IMR-90 (cell line): ENCODE measurements at regions not wholly inside any gene's neighbourhood (a gene's known extent, or its start where the extent isn't known, plus 50 kb on each side); places are given as distances from the start of the nearest gene placed in this dataset.

Source experiments
- ATAC-seq: fragments of 200-7000 bp; cut with Tn5 transposase; 2 replicates; pipeline ENCODE4 v1.9.1; 2020; ENCODE audit warnings: low read depth, mild to moderate bottlenecking, moderate library complexity
- BruUV-seq: library from RNA; stranded (reverse); fragments of 400-500 nt; replicated peaks from 2 replicates; lab custom pipeline; 2021; lab: Mats Ljungman, UMichigan
- CTCF ChIA-PET: fragments of 300-600 bp; formaldehyde crosslinking; extraction: SDS; loops from one replicate; lab custom pipeline; 2021; ENCODE audit warnings: antibody characterized with exemption; lab: Yijun Ruan, JAX
- POLR2A ChIA-PET: fragments of 300-600 bp; sonication (Branson Sonifier 250); formaldehyde crosslinking; loops from one replicate; lab custom pipeline; 2022; ENCODE audit warnings: antibody characterized with exemption; ENCODE audit not compliant: unreplicated experiment; lab: Charles Lee
- DNase-seq: peaks from one replicate; pipeline ENCODE4 v3.0.0; 2013
- H2AFZ ChIP-seq: replicated peaks from 2 replicates; pipeline ENCODE3; 2013; ENCODE audit warnings: low read length, mild to moderate bottlenecking; ENCODE audit not compliant: poor library complexity
- H2AK5ac ChIP-seq: 2 replicates; pipeline ENCODE4 v1.6.1; 2013; ENCODE audit warnings: low read depth, low read length, inconsistent platforms
- H2AK9ac ChIP-seq: replicated peaks from 2 replicates; pipeline ENCODE3; 2013; ENCODE audit warnings: mild to moderate bottlenecking, low read depth, low read length, moderate library complexity; ENCODE audit not compliant: poor library complexity
- H2BK120ac ChIP-seq: 2 replicates; pipeline ENCODE4 v1.6.1; 2013; ENCODE audit warnings: low read depth, low read length, inconsistent platforms
- H2BK15ac ChIP-seq: 3 replicates; pipeline ENCODE4 v1.6.1; 2013; ENCODE audit warnings: low read depth, low read length, inconsistent platforms
- H2BK20ac ChIP-seq: 2 replicates; pipeline ENCODE4 v1.6.1; 2013; ENCODE audit warnings: low read depth, mild to moderate bottlenecking, inconsistent platforms, low read length, moderate library complexity
- H2BK5ac ChIP-seq: 2 replicates; pipeline ENCODE4 v1.6.1; 2013; ENCODE audit warnings: mild to moderate bottlenecking, low read depth, low read length, inconsistent platforms; ENCODE audit not compliant: poor library complexity, severe bottlenecking
- H3K14ac ChIP-seq: replicated peaks from 2 replicates; pipeline ENCODE4 v1.6.1; 2013; ENCODE audit warnings: low read depth, low read length, inconsistent platforms
- H3K18ac ChIP-seq: 2 replicates; pipeline ENCODE4 v1.6.1; 2013; ENCODE audit warnings: low read depth, low read length, control low read depth
- H3K23ac ChIP-seq: 2 replicates; pipeline ENCODE4 v1.6.1; 2013; ENCODE audit warnings: low read depth, low read length, inconsistent platforms
- H3K27ac ChIP-seq: 2 replicates; pipeline ENCODE4 v1.5.1; 2013; ENCODE audit warnings: mild to moderate bottlenecking, control low read depth, low read length; ENCODE audit not compliant: insufficient read depth
- H3K27me3 ChIP-seq: 2 replicates; pipeline ENCODE4 v1.6.1; 2013; ENCODE audit warnings: low read length; ENCODE audit not compliant: control insufficient read depth, insufficient read depth
- H3K36me3 ChIP-seq: 2 replicates; pipeline ENCODE4 v1.6.1; 2013; ENCODE audit warnings: low read length, mixed read lengths; ENCODE audit not compliant: control insufficient read depth, insufficient read depth
- H3K4ac ChIP-seq: 2 replicates; pipeline ENCODE4 v1.6.1; 2013; ENCODE audit warnings: low read depth, low read length, inconsistent platforms
- H3K4me1 ChIP-seq: 2 replicates; pipeline ENCODE4 v1.6.1; 2013; ENCODE audit warnings: low read length, mixed read lengths; ENCODE audit not compliant: control insufficient read depth, insufficient read depth
- H3K4me2 ChIP-seq: 2 replicates; pipeline ENCODE4 v1.6.1; 2013; ENCODE audit warnings: low read depth, mild to moderate bottlenecking, control low read depth, low read length, moderate library complexity
- H3K4me3 ChIP-seq: 2 replicates; pipeline ENCODE4 v1.5.1; 2013; ENCODE audit warnings: low read depth, mild to moderate bottlenecking, control low read depth, low read length, moderate library complexity; ENCODE audit not compliant: insufficient read depth
- H3K56ac ChIP-seq: 2 replicates; pipeline ENCODE4 v1.6.1; 2013; ENCODE audit warnings: low read length, inconsistent platforms; ENCODE audit not compliant: insufficient read depth; ENCODE audit errors: extremely low read depth
- H3K79me1 ChIP-seq, 2 experiments: 2 replicates each; pipeline ENCODE4 v1.6.1; 2013; ENCODE audit warnings: low read length in 2 of 2, inconsistent platforms in 1 of 2, low read depth in 1 of 2
- H3K9ac ChIP-seq: 2 replicates; pipeline ENCODE4 v1.6.1; 2013; ENCODE audit warnings: low read depth, low read length, control low read depth
- H3K9me1 ChIP-seq: 2 replicates; pipeline ENCODE4 v1.6.1; 2013; ENCODE audit warnings: low read length, inconsistent platforms; ENCODE audit not compliant: insufficient read depth
- H3K9me3 ChIP-seq: 2 replicates; pipeline ENCODE4 v1.6.1; 2013; ENCODE audit warnings: low read length; ENCODE audit not compliant: control insufficient read depth, insufficient read depth
- H4K20me1 ChIP-seq: 2 replicates; pipeline ENCODE4 v1.6.1; 2013; ENCODE audit warnings: low read length, inconsistent platforms; ENCODE audit not compliant: insufficient read depth
- H4K5ac ChIP-seq: 2 replicates; pipeline ENCODE4 v1.6.1; 2013; ENCODE audit warnings: mild to moderate bottlenecking, low read depth, low read length, control low read depth
- H4K8ac ChIP-seq, 2 experiments: 2 replicates each; pipeline ENCODE4 v1.6.1; 2013; ENCODE audit warnings: low read depth in 2 of 2, low read length in 2 of 2, control low read depth in 1 of 2, inconsistent platforms in 1 of 2
- H4K91ac ChIP-seq: 2 replicates; pipeline ENCODE4 v1.6.1; 2013; ENCODE audit warnings: low read depth, low read length, inconsistent platforms; ENCODE audit not compliant: insufficient read depth
- BHLHE40 ChIP-seq: fragments of 150-350 bp; IDR thresholded peaks from 2 replicates; pipeline ENCODE4 v1.6.1; 2016; ENCODE audit warnings: mild to moderate bottlenecking, low read depth, low read length
- CHD1 ChIP-seq: IDR thresholded peaks from 2 replicates; pipeline ENCODE4 v1.6.1; 2012; ENCODE audit warnings: low read depth, low read length, improper control_type of control experiment
- FOS ChIP-seq: fragments of 150-350 bp; IDR thresholded peaks from 2 replicates; pipeline ENCODE4 v1.6.1; 2016; ENCODE audit warnings: low read depth, low read length
- MAFK ChIP-seq: IDR thresholded peaks from 2 replicates; pipeline ENCODE4 v1.6.1; 2012; ENCODE audit warnings: low read depth, low read length, improper control_type of control experiment
- MAZ ChIP-seq: IDR thresholded peaks from 2 replicates; pipeline ENCODE4 v1.6.1; 2012; ENCODE audit warnings: low read depth, mild to moderate bottlenecking, low read length, improper control_type of control experiment, moderate library complexity, borderline replicate concordance
- MXI1 ChIP-seq: IDR thresholded peaks from 2 replicates; pipeline ENCODE4 v1.6.1; 2012; ENCODE audit warnings: low read depth, mild to moderate bottlenecking, low read length, moderate library complexity, borderline replicate concordance
- NFE2L2 ChIP-seq: fragments of 150-350 bp; IDR thresholded peaks from 2 replicates; pipeline ENCODE4 v1.6.1; 2016; ENCODE audit warnings: low read depth, mild to moderate bottlenecking, low read length
- POLR2A ChIP-seq: IDR thresholded peaks from 2 replicates; pipeline ENCODE4 v1.6.1; 2012; ENCODE audit warnings: mild to moderate bottlenecking, low read depth, low read length
- RCOR1 ChIP-seq: IDR thresholded peaks from 2 replicates; pipeline ENCODE4 v1.6.1; 2012; ENCODE audit warnings: mild to moderate bottlenecking, low read length, improper control_type of control experiment; ENCODE audit not compliant: insufficient replicate concordance
- WGBS, 2 experiments: methylation state at CpG; one replicate each; pipeline versions ENCODE4 v1.1.5 to v1.1.7; 2013; ENCODE audit warnings: missing lambda C conversion rate in 2 of 2; ENCODE audit not compliant: insufficient read length in 1 of 2; ENCODE audit errors: extremely low coverage in 2 of 2; 5-methylcytosine and 5-hydroxymethylcytosine counted together
- dilution Hi-C: fragments of 300-500 bp; cut with HindIII; formaldehyde crosslinking; loops from one replicate; pipeline ENCODE4 v1.14.3; 2018; ENCODE audit warnings: low sequenced_read_pairs; ENCODE audit not compliant: unreplicated experiment
- in situ Hi-C: fragments of 300-500 bp; cut with MboI; formaldehyde crosslinking; loops from 3 replicates; pipeline ENCODE4 v1.14.3; 2019; ENCODE audit warnings: low sequenced_read_pairs, inconsistent platforms, mixed read lengths
- intact Hi-C: fragments of 100-400 bp; cut with micrococcal nuclease; formaldehyde crosslinking; loops from 2 replicates; pipeline ENCODE4 v1.10.0; 2022
- TF ChIP-seq, protein P1 (sequence below): conservative IDR thresholded peaks from 2 replicates; pipeline ENCODE4 v1.5.1; 2012; ENCODE audit warnings: mild to moderate bottlenecking, low read depth, low read length, improper control_type of control experiment

- Histone ChIP-seq H3K4me3 (no peak overlapping the region), H2AFZ (peak overlapping the region; percentile 11), H4K20me1 (no peaks in the 10 kb centered on the region), H3K14ac (peak overlapping the region; percentile 57), H3K56ac (no peak overlapping the region), H2BK15ac (peak overlapping the region; percentile 8; the same call in 1 of the 3 replicates), H3K4me1 (peaks cover 18% of the 10 kb centered on the region), H3K27ac (peak overlapping the region; percentile 29; the same call in 1 of the 2 replicates), H2BK20ac (no peak overlapping the region; the same call in 1 of the 2 replicates), H4K5ac (peak overlapping the region; percentile 33), H4K91ac (no peak overlapping the region), H3K18ac (peak overlapping the region; percentile 22; the same call in 1 of the 2 replicates), H3K4ac (peak overlapping the region; percentile 41), H3K23ac (peak overlapping the region; percentile 38; the same call in 1 of the 2 replicates), H4K8ac (peak overlapping the region in 1 of 2 experiments; percentile 2; a peak in 1 of 4 replicates), H3K79me1 (no peaks in the 10 kb centered on the region), H3K9me3 (no peaks in the 10 kb centered on the region), H3K9ac (no peak overlapping the region), H2AK5ac (no peak overlapping the region; the same call in 1 of the 2 replicates), H3K36me3 (no peaks in the 10 kb centered on the region), H3K27me3 (no peaks in the 10 kb centered on the region), H2AK9ac (peak overlapping the region; percentile 1), H2BK5ac (no peak overlapping the region), H2BK120ac (peak overlapping the region; percentile 37), H3K4me2 (peak overlapping the region; percentile 26), H3K9me1 (peaks cover 10% of the 10 kb centered on the region; the same call in 1 of the 2 replicates)
- in situ Hi-C loops, result no loop called here
- DNase-seq, result peak; percentile 82
- no TSS peak for BruUV-seq
- ATAC-seq, result peak; percentile 59
- POLR2A ChIA-PET, result no interaction called here
- WGBS, 2 experiments, result 54% methylated on average over 3 of the region's 9 CpGs; no CpG with 5 or more reads in 1 of the 2 experiments
- TF ChIP-seq CHD1 (no peak), MXI1 (no peak), MAFK (peak; percentile 71), FOS (no peak), BHLHE40 (no peak), RCOR1 (no peak), NFE2L2 (no peak), MAZ (0 out of 2 replicates have a peak, but pooled peaks have one; percentile 9), POLR2A (no peak)
- TF ChIP-seq, protein P1, sequence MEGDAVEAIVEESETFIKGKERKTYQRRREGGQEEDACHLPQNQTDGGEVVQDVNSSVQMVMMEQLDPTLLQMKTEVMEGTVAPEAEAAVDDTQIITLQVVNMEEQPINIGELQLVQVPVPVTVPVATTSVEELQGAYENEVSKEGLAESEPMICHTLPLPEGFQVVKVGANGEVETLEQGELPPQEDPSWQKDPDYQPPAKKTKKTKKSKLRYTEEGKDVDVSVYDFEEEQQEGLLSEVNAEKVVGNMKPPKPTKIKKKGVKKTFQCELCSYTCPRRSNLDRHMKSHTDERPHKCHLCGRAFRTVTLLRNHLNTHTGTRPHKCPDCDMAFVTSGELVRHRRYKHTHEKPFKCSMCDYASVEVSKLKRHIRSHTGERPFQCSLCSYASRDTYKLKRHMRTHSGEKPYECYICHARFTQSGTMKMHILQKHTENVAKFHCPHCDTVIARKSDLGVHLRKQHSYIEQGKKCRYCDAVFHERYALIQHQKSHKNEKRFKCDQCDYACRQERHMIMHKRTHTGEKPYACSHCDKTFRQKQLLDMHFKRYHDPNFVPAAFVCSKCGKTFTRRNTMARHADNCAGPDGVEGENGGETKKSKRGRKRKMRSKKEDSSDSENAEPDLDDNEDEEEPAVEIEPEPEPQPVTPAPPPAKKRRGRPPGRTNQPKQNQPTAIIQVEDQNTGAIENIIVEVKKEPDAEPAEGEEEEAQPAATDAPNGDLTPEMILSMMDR, result no peak
- CTCF ChIA-PET, result no interaction called here
- intact Hi-C loops, result loop anchor here (5.0 kb wide), 1 partner anchor 94 kb away; the partner anchor contains the start of gene HIVEP1
- dilution Hi-C loops, result no loop called here
Measured at GRCh38 chr6:11917951-11918738, 94.0 kb upstream of the HIVEP1 start.
